Peyer's patch (tissue), 4 donors: ENCODE measurements at regions not wholly inside any gene's neighbourhood (a gene's known extent, or its start where the extent isn't known, plus 50 kb on each side); places are given as distances from the start of the nearest gene placed in this dataset.

Experiments used
- CTCF ChIP-seq, 6 experiments: fragments of 450-650 bp in 4 of 6; fragments of 200-600 bp in 2 of 6; sonication (generic) in 1 of 6; IDR thresholded peaks; one replicate each; pipeline ENCODE4 v1.5.1; 2017 to 2019; ENCODE audit warnings: antibody characterized with exemption in 6 of 6, mild to moderate bottlenecking in 3 of 6, moderate library complexity in 1 of 6
- POLR2A ChIP-seq, 2 donors: fragments of 450-650 bp; IDR thresholded peaks; one replicate each; pipeline ENCODE4 v1.5.1; 2017; ENCODE audit warnings: antibody characterized with exemption in 2 of 2, mild to moderate bottlenecking in 2 of 2, moderate library complexity in 2 of 2

- TF ChIP-seq CTCF (IDR thresholded peaks at IDR 0.05): no peak
- TF ChIP-seq POLR2A (IDR thresholded peaks at IDR 0.05): no peak
Observed at GRCh38 chr17:74010903-74011302, 192.6 kb upstream of the RPL38 start.
